Activated T-cell treated with anti-CD3 and anti-CD28 coated beads, Interleukin-2, amount 50 U/mL, for 72 hours (primary cell): ENCODE measurements at regions not wholly inside any gene's neighbourhood (a gene's known extent, or its start where the extent isn't known, plus 50 kb on each side); places are given as distances from the start of the nearest gene placed in this dataset.
A peak's percentile ranks its signal among the peaks of the same experiment; 100 is the strongest.

Experiments used
- ATAC-seq, 2 donors: fragments of 150-1000 bp; cut with Tn5 transposase; replicated peaks in 1 of 2; 2 replicates each; pipeline ENCODE4 v1.10.0; 2021; ENCODE audit warnings: moderate library complexity in 2 of 2, mild to moderate bottlenecking in 1 of 2
- DNase-seq, 2 donors: peaks; one replicate each; pipeline ENCODE4 v3.0.0; 2021 to 2022; ENCODE audit warnings: mixed read lengths in 1 of 2
- H3K27ac Mint-ChIP-seq: one replicate; pipeline ENCODE4 v1.8.0; 2022; ENCODE audit warnings: mild to moderate bottlenecking, moderate library complexity, mixed read lengths
- H3K27me3 Mint-ChIP-seq: one replicate; pipeline ENCODE4 v1.8.0; 2022; ENCODE audit warnings: low read depth, mixed read lengths
- H3K36me3 Mint-ChIP-seq, 2 donors: one replicate each; pipeline ENCODE4 v1.8.0; 2022; ENCODE audit warnings: mixed read lengths in 2 of 2, mild to moderate bottlenecking in 1 of 2; ENCODE audit not compliant: insufficient read depth in 2 of 2
- H3K4me1 Mint-ChIP-seq: one replicate; pipeline ENCODE4 v1.8.0; 2022; ENCODE audit warnings: low read depth, mixed read lengths
- H3K4me3 Mint-ChIP-seq, 2 donors: one replicate each; pipeline ENCODE4 v1.8.0; 2022; ENCODE audit warnings: mild to moderate bottlenecking in 2 of 2, mixed read lengths in 2 of 2, moderate library complexity in 2 of 2
- H3K9me3 Mint-ChIP-seq, 2 donors: one replicate each; pipeline ENCODE4 v1.8.0; 2022; ENCODE audit warnings: mixed read lengths in 2 of 2

GRCh38 chr21:33989440-33989839 is 73.8 kb upstream of the ATP5PO start:
- H3K36me3 Mint-ChIP-seq, result peaks cover 15 to 29% of the 10 kb centered on the region in 2 donors
- H3K4me1 Mint-ChIP-seq, result peaks cover 33% of the 10 kb centered on the region

GRCh38 chr21:33988237-33989017 is 72.8 kb upstream of the ATP5PO start:
- H3K27me3 Mint-ChIP-seq, result peaks cover 11% of the 10 kb centered on the region
- no peak overlapping the region for H3K27ac Mint-ChIP-seq
- peaks cover 14 to 15% of the 10 kb centered on the region in 2 donors for H3K9me3 Mint-ChIP-seq
- peaks cover 12 to 24% of the 10 kb centered on the region in 2 donors for H3K36me3 Mint-ChIP-seq
- H3K4me3 Mint-ChIP-seq, result no peak overlapping the region
- no peak for ATAC-seq
- no peak for DNase-seq
- H3K4me1 Mint-ChIP-seq, result peaks cover 43% of the 10 kb centered on the region

More at GRCh38 chr21:33989440-33989839, 73.8 kb upstream of the ATP5PO start:
- H3K4me3 Mint-ChIP-seq, result no peak overlapping the region
- no peak for ATAC-seq
- no peak overlapping the region for H3K27ac Mint-ChIP-seq
- H3K9me3 Mint-ChIP-seq, result peaks cover 14 to 15% of the 10 kb centered on the region in 2 donors
- no peak for DNase-seq
- H3K27me3 Mint-ChIP-seq, result peaks cover 11% of the 10 kb centered on the region

GRCh38 chr21:33987461-33987860 is 71.9 kb upstream of the ATP5PO start:
- ATAC-seq, result no peak
- H3K9me3 Mint-ChIP-seq, result peaks cover 14 to 15% of the 10 kb centered on the region in 2 donors
- peaks cover 12 to 18% of the 10 kb centered on the region in 2 donors for H3K36me3 Mint-ChIP-seq
- no peak overlapping the region for H3K4me3 Mint-ChIP-seq
- peaks cover 11% of the 10 kb centered on the region for H3K27me3 Mint-ChIP-seq
- no peak overlapping the region for H3K27ac Mint-ChIP-seq
- no peak for DNase-seq
- peaks cover 52% of the 10 kb centered on the region for H3K4me1 Mint-ChIP-seq

GRCh38 chr21:33985117-33986050 is 69.8 kb upstream of the ATP5PO start:
- Mint-ChIP-seq H3K36me3 (peaks cover under 1 to 6% of the 10 kb centered on the region in 2 donors), H3K27me3 (peaks cover 6% of the 10 kb centered on the region), H3K4me3 (peak overlapping the region; percentile 1 to 34), H3K4me1 (peaks cover 71% of the 10 kb centered on the region), H3K9me3 (peaks cover under 1 to 7% of the 10 kb centered on the region in 2 donors), H3K27ac (peak overlapping the region; percentile 55)
- DNase-seq (peak in 1 of 2 donors; percentile 18), ATAC-seq (peak; percentile 16 to 36)

- Mint-ChIP-seq H3K27ac (no peak overlapping the region), H3K36me3 (peaks cover 0 to 6% of the 10 kb centered on the region in 2 donors)
Observed at GRCh38 chr21:33984021-33984481, 68.4 kb upstream of the ATP5PO start.

GRCh38 chr21:33981391-33982101 is 65.9 kb upstream of the ATP5PO start:
- Mint-ChIP-seq H3K27ac (no peak overlapping the region), H3K27me3 (peaks cover 4% of the 10 kb centered on the region), H3K36me3 (peaks cover 0 to 6% of the 10 kb centered on the region in 2 donors), H3K4me3 (peak overlapping the region in 1 of 2 donors; percentile 16), H3K4me1 (peaks cover 97% of the 10 kb centered on the region), H3K9me3 (peaks cover 0 to 7% of the 10 kb centered on the region in 2 donors)
- ATAC-seq (no peak), DNase-seq (no peak)

More at GRCh38 chr21:33984021-33984481, 68.4 kb upstream of the ATP5PO start:
- H3K27me3 Mint-ChIP-seq, result peaks cover 4% of the 10 kb centered on the region
- DNase-seq (peak; percentile 35 to 42), ATAC-seq (peak; percentile 41 to 58)
- peaks cover 0 to 7% of the 10 kb centered on the region in 2 donors for H3K9me3 Mint-ChIP-seq
- peak overlapping the region in 1 of 2 donors; percentile 23 for H3K4me3 Mint-ChIP-seq
- peaks cover 84% of the 10 kb centered on the region for H3K4me1 Mint-ChIP-seq

GRCh38 chr21:33980276-33980916 is 64.8 kb upstream of the ATP5PO start:
- Mint-ChIP-seq H3K27me3 (no peaks in the 10 kb centered on the region), H3K4me1 (peaks cover 97% of the 10 kb centered on the region), H3K27ac (no peak overlapping the region), H3K9me3 (peaks cover 0 to 5% of the 10 kb centered on the region in 2 donors), H3K4me3 (no peak overlapping the region), H3K36me3 (peaks cover 0 to 5% of the 10 kb centered on the region in 2 donors)
- ATAC-seq (no peak), DNase-seq (peak; percentile 35 to 45)

- H3K27me3 Mint-ChIP-seq, result no peaks in the 10 kb centered on the region
- no peak overlapping the region for H3K27ac Mint-ChIP-seq
- H3K4me3 Mint-ChIP-seq, result no peak overlapping the region
Observed at GRCh38 chr21:33978585-33978984, 63.0 kb upstream of the ATP5PO start.

GRCh38 chr21:33977721-33978369 is 62.2 kb upstream of the ATP5PO start:
- ATAC-seq (no peak), DNase-seq (no peak)
- Mint-ChIP-seq H3K27me3 (no peaks in the 10 kb centered on the region), H3K36me3 (peaks cover 2 to 6% of the 10 kb centered on the region in 2 donors), H3K4me1 (peaks cover 86% of the 10 kb centered on the region), H3K27ac (peak overlapping the region; percentile 98), H3K4me3 (peak overlapping the region in 1 of 2 donors; percentile 78), H3K9me3 (peaks cover 3% of the 10 kb centered on the region in 2 donors)

More at GRCh38 chr21:33978585-33978984, 63.0 kb upstream of the ATP5PO start:
- Mint-ChIP-seq H3K4me1 (peaks cover 93% of the 10 kb centered on the region), H3K9me3 (peaks cover 3% of the 10 kb centered on the region in 2 donors), H3K36me3 (peaks cover 2 to 6% of the 10 kb centered on the region in 2 donors)
- DNase-seq (no peak), ATAC-seq (no peak)

GRCh38 chr21:33977017-33977720 is 61.6 kb upstream of the ATP5PO start:
- Mint-ChIP-seq H3K27me3 (no peaks in the 10 kb centered on the region), H3K4me3 (peak overlapping the region; percentile 78 to 95), H3K4me1 (peaks cover 89% of the 10 kb centered on the region), H3K36me3 (peaks cover 2 to 6% of the 10 kb centered on the region in 2 donors), H3K9me3 (peaks cover 3% of the 10 kb centered on the region in 2 donors), H3K27ac (peak overlapping the region; percentile 98)
- ATAC-seq (peak in 1 of 2 donors; percentile 0), DNase-seq (no peak)
